ENCODE measurements at regions not wholly inside any gene's neighbourhood (a gene's known extent, or its start where the extent isn't known, plus 50 kb on each side); places are given as distances from the start of the nearest gene placed in this dataset.

GRCh38 chr3:72413228-72413627, 435.0 kb downstream of the SHQ1 start:
- peak; percentile 86 for FAIRE-seq

GRCh38 chr3:72412340-72412956, 435.8 kb downstream of the SHQ1 start:
- peaks cover 99% of the 10 kb centered on the region for H4K20me1 ChIP-seq (ENCODE audit: insufficient read depth, low read length)
- H3K9me3 Mint-ChIP-seq (ENCODE audit: unreplicated experiment): no peaks in the 10 kb centered on the region
- H3K27me3 ChIP-seq (ENCODE audit: insufficient read depth, low read length): no peaks in the 10 kb centered on the region
- H2AFZ ChIP-seq (ENCODE audit: low read depth, low read length): no peak overlapping the region
- H3K36me3 Mint-ChIP-seq (ENCODE audit: low read depth, unreplicated experiment): peaks cover 1% of the 10 kb centered on the region
- FAIRE-seq (no peak), DNase-seq (ENCODE audit: low read depth) (no peak)
- no peak overlapping the region for H3K27ac ChIP-seq (ENCODE audit: low read depth, low read length)
- H3K36me3 ChIP-seq (ENCODE audit: insufficient read depth, low read length): no peaks in the 10 kb centered on the region
- H3K9ac ChIP-seq (ENCODE audit: low read length): no peak overlapping the region
- no peaks in the 10 kb centered on the region for H3K9me3 ChIP-seq (ENCODE audit: insufficient read depth, low read depth, low read length)
- no peaks in the 10 kb centered on the region for H3K27me3 Mint-ChIP-seq (ENCODE audit: low read depth, unreplicated experiment)
- peaks cover 100% of the 10 kb centered on the region for H3K79me2 ChIP-seq (ENCODE audit: insufficient read depth, low read length)
- no peak overlapping the region for H3K4me3 Mint-ChIP-seq (ENCODE audit: unreplicated experiment)
- no peak overlapping the region for H3K4me3 ChIP-seq (ENCODE audit: insufficient read depth, low read depth, low read length)
- H3K27ac Mint-ChIP-seq (ENCODE audit: unreplicated experiment): no peak overlapping the region
- H3K4me1 ChIP-seq (ENCODE audit: insufficient read depth, low read length): no peaks in the 10 kb centered on the region
- TF ChIP-seq CTCF (IDR thresholded peaks at IDR 0.05; ENCODE audit: insufficient read depth, low read depth, low read length) (no peak), EZH2 (IDR thresholded peaks at IDR 0.05; ENCODE audit: insufficient read depth, low read length) (no peak)
- no peak overlapping the region for H3K4me2 ChIP-seq (ENCODE audit: low read length)
- H3K4me1 Mint-ChIP-seq (ENCODE audit: low read depth, unreplicated experiment): peaks cover 32% of the 10 kb centered on the region

More at GRCh38 chr3:72413228-72413627, 435.0 kb downstream of the SHQ1 start:
- no peaks in the 10 kb centered on the region for H3K9me3 ChIP-seq (ENCODE audit: insufficient read depth, low read depth, low read length)
- H3K9me3 Mint-ChIP-seq (ENCODE audit: unreplicated experiment): no peaks in the 10 kb centered on the region
- peaks cover 99% of the 10 kb centered on the region for H4K20me1 ChIP-seq (ENCODE audit: insufficient read depth, low read length)
- H3K4me2 ChIP-seq (ENCODE audit: low read length): peak overlapping the region; percentile 7
- H3K27ac ChIP-seq (ENCODE audit: low read depth, low read length): no peak overlapping the region
- peak; percentile 48 for DNase-seq (ENCODE audit: low read depth)
- peaks cover 1% of the 10 kb centered on the region for H3K36me3 Mint-ChIP-seq (ENCODE audit: low read depth, unreplicated experiment)
- H3K27me3 Mint-ChIP-seq (ENCODE audit: low read depth, unreplicated experiment): no peaks in the 10 kb centered on the region
- no peak overlapping the region for H3K4me3 Mint-ChIP-seq (ENCODE audit: unreplicated experiment)
- H3K27ac Mint-ChIP-seq (ENCODE audit: unreplicated experiment): peak overlapping the region; percentile 34
- H3K4me1 ChIP-seq (ENCODE audit: insufficient read depth, low read length): peaks cover 3% of the 10 kb centered on the region
- H3K36me3 ChIP-seq (ENCODE audit: insufficient read depth, low read length): no peaks in the 10 kb centered on the region
- no peak overlapping the region for H3K9ac ChIP-seq (ENCODE audit: low read length)
- TF ChIP-seq EZH2 (IDR thresholded peaks at IDR 0.05; ENCODE audit: insufficient read depth, low read length) (no peak), CTCF (IDR thresholded peaks at IDR 0.05; ENCODE audit: insufficient read depth, low read depth, low read length) (no peak)
- H2AFZ ChIP-seq (ENCODE audit: low read depth, low read length): no peak overlapping the region
- no peak overlapping the region for H3K4me3 ChIP-seq (ENCODE audit: insufficient read depth, low read depth, low read length)
- H3K4me1 Mint-ChIP-seq (ENCODE audit: low read depth, unreplicated experiment): peaks cover 32% of the 10 kb centered on the region
- no peaks in the 10 kb centered on the region for H3K27me3 ChIP-seq (ENCODE audit: insufficient read depth, low read length)
- peaks cover 100% of the 10 kb centered on the region for H3K79me2 ChIP-seq (ENCODE audit: insufficient read depth, low read length)

GRCh38 chr3:72411843-72412242, 436.4 kb downstream of the SHQ1 start:
- Histone ChIP-seq H3K36me3 (ENCODE audit: insufficient read depth, low read length) (no peaks in the 10 kb centered on the region), H4K20me1 (ENCODE audit: insufficient read depth, low read length) (peaks cover 100% of the 10 kb centered on the region), H3K4me1 (ENCODE audit: insufficient read depth, low read length) (no peaks in the 10 kb centered on the region), H3K79me2 (ENCODE audit: insufficient read depth, low read length) (peaks cover 100% of the 10 kb centered on the region), H3K9ac (ENCODE audit: low read length) (no peak overlapping the region), H3K9me3 (ENCODE audit: insufficient read depth, low read depth, low read length) (no peaks in the 10 kb centered on the region), H3K27ac (ENCODE audit: low read depth, low read length) (no peak overlapping the region), H3K27me3 (ENCODE audit: insufficient read depth, low read length) (no peaks in the 10 kb centered on the region), H3K4me2 (ENCODE audit: low read length) (no peak overlapping the region), H3K4me3 (ENCODE audit: insufficient read depth, low read depth, low read length) (no peak overlapping the region), H2AFZ (ENCODE audit: low read depth, low read length) (no peak overlapping the region)
- FAIRE-seq: peak; percentile 63
- H3K36me3 Mint-ChIP-seq (ENCODE audit: low read depth, unreplicated experiment): peaks cover 1% of the 10 kb centered on the region
- H3K27ac Mint-ChIP-seq (ENCODE audit: unreplicated experiment): no peak overlapping the region
- peaks cover 34% of the 10 kb centered on the region for H3K4me1 Mint-ChIP-seq (ENCODE audit: low read depth, unreplicated experiment)
- TF ChIP-seq EZH2 (IDR thresholded peaks at IDR 0.05; ENCODE audit: insufficient read depth, low read length) (no peak), CTCF (IDR thresholded peaks at IDR 0.05; ENCODE audit: insufficient read depth, low read depth, low read length) (no peak)
- H3K27me3 Mint-ChIP-seq (ENCODE audit: low read depth, unreplicated experiment): no peaks in the 10 kb centered on the region
- no peaks in the 10 kb centered on the region for H3K9me3 Mint-ChIP-seq (ENCODE audit: unreplicated experiment)
- H3K4me3 Mint-ChIP-seq (ENCODE audit: unreplicated experiment): no peak overlapping the region
- no peak for DNase-seq (ENCODE audit: low read depth)

All from astrocyte (in vitro differentiated cells and primary cell).